Tibial nerve (tissue), 4 donors: ENCODE measurements at regions not wholly inside any gene's neighbourhood (a gene's known extent, or its start where the extent isn't known, plus 50 kb on each side); places are given as distances from the start of the nearest gene placed in this dataset.

Experiments
- DNase-seq, 2 donors: peaks; one replicate each; pipeline ENCODE4 v3.0.0-alpha.2; 2019; ENCODE audit warnings: low spot score in 2 of 2
- H3K27ac ChIP-seq, 4 donors: fragments of 200-600 bp; sonication (generic) in 3 of 4; one replicate each; pipeline ENCODE4 v1.5.1; 2017 to 2019; ENCODE audit warnings: mild to moderate bottlenecking in 1 of 4
- H3K27me3 ChIP-seq, 2 donors: fragments of 200-600 bp; sonication (generic) in 1 of 2; one replicate each; pipeline versions ENCODE4 v1.5.1 to v1.6.0; 2017 to 2019
- H3K36me3 ChIP-seq, 3 donors: fragments of 200-600 bp; sonication (generic); one replicate each; pipeline ENCODE4 v1.5.1; 2018 to 2019
- H3K4me1 ChIP-seq, 4 donors: fragments of 200-600 bp; sonication (generic) in 3 of 4; one replicate each; pipeline ENCODE4 v1.5.1; 2017 to 2019
- H3K4me3 ChIP-seq, 4 donors: fragments of 200-600 bp; sonication (generic) in 3 of 4; one replicate each; pipeline ENCODE4 v1.5.1; 2017 to 2019; ENCODE audit warnings: mild to moderate bottlenecking in 1 of 4, moderate library complexity in 1 of 4
- H3K9me3 ChIP-seq, 4 donors: fragments of 200-600 bp; sonication (generic) in 3 of 4; one replicate each; pipeline ENCODE4 v1.5.1; 2017 to 2019
- CTCF ChIP-seq, 5 experiments: fragments of 200-600 bp in 3 of 5; fragments of 450-650 bp in 2 of 5; sonication (generic) in 3 of 5; IDR thresholded peaks; one replicate each; pipeline ENCODE4 v1.5.1; 2016 to 2019; ENCODE audit warnings: antibody characterized with exemption in 5 of 5, mild to moderate bottlenecking in 3 of 5, moderate library complexity in 2 of 5
- EP300 ChIP-seq, 2 donors: sonication (generic); formaldehyde crosslinking; IDR thresholded peaks; one replicate each; pipeline ENCODE4 v1.6.1; 2017; ENCODE audit warnings: antibody characterized with exemption in 2 of 2, mild to moderate bottlenecking in 1 of 2
- POLR2A ChIP-seq, 2 donors: fragments of 450-650 bp; IDR thresholded peaks; one replicate each; pipeline ENCODE4 v1.6.1; 2017; ENCODE audit warnings: antibody characterized with exemption in 2 of 2, mild to moderate bottlenecking in 2 of 2, moderate library complexity in 2 of 2
- WGBS, 2 donors: methylation state at CpG; one replicate each; pipeline ENCODE4 v1.1.5; 2018; 5-methylcytosine and 5-hydroxymethylcytosine counted together

- Histone ChIP-seq H3K4me1 (no peaks in the 10 kb centered on the region), H3K4me3 (no peak overlapping the region), H3K27ac (no peak overlapping the region), H3K9me3 (no peaks in the 10 kb centered on the region), H3K27me3 (peaks cover 0 to 4% of the 10 kb centered on the region in 2 donors), H3K36me3 (no peaks in the 10 kb centered on the region)
- TF ChIP-seq EP300 (IDR thresholded peaks at IDR 0.05) (no peak), CTCF (IDR thresholded peaks at IDR 0.05) (no peak), POLR2A (IDR thresholded peaks at IDR 0.05) (no peak)
- WGBS, 2 donors = 55 to 56% methylated on average over 5 of the region's 5 CpGs
- DNase-seq = no peak
Observed at GRCh38 chr11:112514011-112514740, 253.5 kb upstream of the PLET1 start.

GRCh38 chr11:112516261-112516660 lies 255.6 kb upstream of the PLET1 start:
- no peak for DNase-seq
- WGBS, 2 donors = 70 to 71% methylated on average over 2 of the region's 2 CpGs

GRCh38 chr11:112516755-112517154 lies 256.1 kb upstream of the PLET1 start:
- no peaks in the 10 kb centered on the region for H3K9me3 ChIP-seq
- H3K4me1 ChIP-seq = no peaks in the 10 kb centered on the region
- H3K36me3 ChIP-seq = no peaks in the 10 kb centered on the region
- H3K4me3 ChIP-seq = no peak overlapping the region
- H3K27me3 ChIP-seq = no peaks in the 10 kb centered on the region
- TF ChIP-seq EP300 (IDR thresholded peaks at IDR 0.05) (no peak), POLR2A (IDR thresholded peaks at IDR 0.05) (no peak), CTCF (IDR thresholded peaks at IDR 0.05) (no peak)
- DNase-seq = no peak
- 76 to 89% methylated on average over 2 of the region's 2 CpGs for WGBS, 2 donors
- no peak overlapping the region for H3K27ac ChIP-seq

More at GRCh38 chr11:112516261-112516660, 255.6 kb upstream of the PLET1 start:
- Histone ChIP-seq H3K36me3 (no peaks in the 10 kb centered on the region), H3K27ac (no peak overlapping the region), H3K27me3 (no peaks in the 10 kb centered on the region), H3K4me3 (no peak overlapping the region), H3K4me1 (no peaks in the 10 kb centered on the region), H3K9me3 (no peaks in the 10 kb centered on the region)
- TF ChIP-seq EP300 (IDR thresholded peaks at IDR 0.05) (no peak), POLR2A (IDR thresholded peaks at IDR 0.05) (no peak), CTCF (IDR thresholded peaks at IDR 0.05) (no peak)

GRCh38 chr11:112518371-112518770 lies 257.7 kb upstream of the PLET1 start:
- 84 to 89% methylated on average over 1 of the region's 1 CpG for WGBS, 2 donors
- DNase-seq = no peak
- no peak overlapping the region for H3K4me3 ChIP-seq
- no peak for TF ChIP-seq CTCF (IDR thresholded peaks at IDR 0.05)
- TF ChIP-seq EP300 (IDR thresholded peaks at IDR 0.05) = no peak
- no peak for TF ChIP-seq POLR2A (IDR thresholded peaks at IDR 0.05)
- no peaks in the 10 kb centered on the region for H3K9me3 ChIP-seq
- no peak overlapping the region for H3K27ac ChIP-seq
- no peaks in the 10 kb centered on the region for H3K4me1 ChIP-seq
- no peaks in the 10 kb centered on the region for H3K36me3 ChIP-seq
- H3K27me3 ChIP-seq = no peaks in the 10 kb centered on the region

GRCh38 chr11:112519751-112520150 lies 259.1 kb upstream of the PLET1 start:
- no peak for DNase-seq
- H3K36me3 ChIP-seq = no peaks in the 10 kb centered on the region
- no peaks in the 10 kb centered on the region for H3K27me3 ChIP-seq
- peaks cover 0 to 9% (median 4%) of the 10 kb centered on the region in 4 donors for H3K4me1 ChIP-seq
- no peak overlapping the region for H3K4me3 ChIP-seq
- no peak for TF ChIP-seq CTCF (IDR thresholded peaks at IDR 0.05)
- TF ChIP-seq EP300 (IDR thresholded peaks at IDR 0.05) = no peak
- no peak for TF ChIP-seq POLR2A (IDR thresholded peaks at IDR 0.05)
- WGBS, 2 donors = 73 to 85% methylated on average over 5 of the region's 5 CpGs
- no peak overlapping the region for H3K27ac ChIP-seq
- no peaks in the 10 kb centered on the region for H3K9me3 ChIP-seq
